IPS-18a (cell line): ENCODE measurements at regions not wholly inside any gene's neighbourhood (a gene's known extent, or its start where the extent isn't known, plus 50 kb on each side); places are given as distances from the start of the nearest gene placed in this dataset.
"Not testable (repeated sequence)": the region's sequence is repeated elsewhere in the genome, so short reads cannot be mapped to it uniquely, and the experiment has no call there.

ENCODE experiments used
- H3K27ac ChIP-seq: one replicate; pipeline ENCODE4 v1.5.1; 2013; ENCODE audit warnings: low read length
- H3K27me3 ChIP-seq: one replicate; pipeline ENCODE4 v1.6.1; 2013; ENCODE audit warnings: mild to moderate bottlenecking, low read length; ENCODE audit not compliant: control insufficient read depth, insufficient read depth
- H3K36me3 ChIP-seq: one replicate; pipeline ENCODE4 v1.6.1; 2013; ENCODE audit warnings: low read depth, low read length; ENCODE audit not compliant: control insufficient read depth
- H3K4me1 ChIP-seq: one replicate; pipeline ENCODE4 v1.6.1; 2013; ENCODE audit warnings: low read depth, low read length; ENCODE audit not compliant: control insufficient read depth
- H3K4me3 ChIP-seq: one replicate; pipeline ENCODE4 v1.5.1; 2013; ENCODE audit warnings: low read length
- H3K9ac ChIP-seq: one replicate; pipeline ENCODE4 v1.6.1; 2013; ENCODE audit warnings: mild to moderate bottlenecking, low read length, moderate library complexity
- H3K9me3 ChIP-seq: one replicate; pipeline ENCODE4 v1.6.1; 2013; ENCODE audit warnings: low read depth, low read length; ENCODE audit not compliant: control insufficient read depth

GRCh38 chr11:16520713-16521112 is 164.4 kb upstream of the SOX6 start:
- H3K9me3 ChIP-seq, H3K4me3 ChIP-seq, H3K36me3 ChIP-seq, H3K9ac ChIP-seq, H3K27ac ChIP-seq, H3K27me3 ChIP-seq, H3K4me1 ChIP-seq: not testable (repeated sequence)

GRCh38 chr11:16512899-16513241 is 156.5 kb upstream of the SOX6 start:
- no peak overlapping the region for H3K27ac ChIP-seq
- no peaks in the 10 kb centered on the region for H3K36me3 ChIP-seq
- H3K9ac ChIP-seq: no peak overlapping the region
- no peaks in the 10 kb centered on the region for H3K9me3 ChIP-seq
- no peaks in the 10 kb centered on the region for H3K4me1 ChIP-seq
- H3K27me3 ChIP-seq: no peaks in the 10 kb centered on the region
- H3K4me3 ChIP-seq: no peak overlapping the region

DNA sequence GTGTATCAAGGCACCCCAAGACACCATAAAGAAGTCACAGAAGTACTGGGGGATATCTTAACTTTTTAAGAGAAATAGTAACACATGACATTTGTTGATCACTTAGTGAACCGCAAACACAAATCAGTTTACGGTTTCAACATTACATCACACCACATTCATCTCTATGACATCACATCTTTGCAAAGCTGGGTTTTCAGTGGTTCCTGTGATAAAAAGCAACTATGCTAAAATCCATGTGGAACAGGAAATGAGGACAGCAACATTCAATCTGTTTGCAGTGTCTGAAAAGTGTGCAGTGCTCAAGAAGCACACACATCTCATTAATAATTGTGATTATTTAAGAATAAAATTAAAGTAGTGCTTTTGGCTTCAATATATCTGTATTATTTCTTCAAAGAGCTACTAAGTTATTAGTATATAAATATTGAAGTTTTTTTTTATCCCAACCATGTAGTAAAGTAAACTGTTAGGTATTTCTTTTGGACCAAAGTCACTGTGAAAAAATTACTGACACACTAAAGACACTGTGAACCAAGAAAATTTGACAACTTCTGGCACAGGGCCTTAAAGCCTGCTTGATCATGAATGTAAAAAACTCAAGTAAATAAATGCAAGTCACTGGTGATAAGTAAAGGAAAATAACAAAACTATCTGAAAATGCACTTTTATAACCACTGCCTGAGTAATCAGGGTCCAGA is 156.0 kb upstream of the SOX6 start:
- H3K4me3 ChIP-seq: no peak overlapping the region
- H3K36me3 ChIP-seq: no peaks in the 10 kb centered on the region
- no peaks in the 10 kb centered on the region for H3K4me1 ChIP-seq
- H3K9ac ChIP-seq: no peak overlapping the region
- H3K9me3 ChIP-seq: no peaks in the 10 kb centered on the region
- H3K27ac ChIP-seq: no peak overlapping the region
- H3K27me3 ChIP-seq: no peaks in the 10 kb centered on the region

- no peak overlapping the region for H3K27ac ChIP-seq
- no peaks in the 10 kb centered on the region for H3K36me3 ChIP-seq
These were observed 155.1 kb upstream of the SOX6 start for GRCh38 chr11:16511116-16512114.

DNA sequence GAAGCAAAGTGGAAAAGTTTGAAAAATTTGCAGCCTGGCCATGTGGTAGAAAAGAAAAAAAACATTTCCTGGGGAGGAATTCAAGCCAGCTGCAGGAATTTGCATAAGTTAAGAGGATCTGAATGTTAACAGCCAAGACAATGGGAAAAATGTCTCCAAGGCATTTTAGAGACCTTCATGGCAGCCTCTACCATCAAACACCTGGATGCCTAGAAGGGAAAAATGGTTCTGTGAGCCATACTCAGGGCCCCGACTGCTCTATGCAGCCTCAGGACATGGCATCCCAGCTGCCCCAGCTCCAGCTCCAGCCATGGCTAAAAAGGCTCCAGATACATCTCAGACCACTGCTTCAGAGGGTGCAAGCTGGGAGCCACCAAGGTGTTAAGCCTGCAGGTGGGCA is 149.1 kb upstream of the SOX6 start:
- H3K9ac ChIP-seq: no peak overlapping the region
- H3K4me3 ChIP-seq: no peak overlapping the region
- H3K36me3 ChIP-seq: no peaks in the 10 kb centered on the region
- no peaks in the 10 kb centered on the region for H3K9me3 ChIP-seq
- no peak overlapping the region for H3K27ac ChIP-seq
- H3K27me3 ChIP-seq: no peaks in the 10 kb centered on the region
- H3K4me1 ChIP-seq: no peaks in the 10 kb centered on the region

More at GRCh38 chr11:16511116-16512114, 155.1 kb upstream of the SOX6 start:
- Histone ChIP-seq H3K4me3 (no peak overlapping the region), H3K9ac (no peak overlapping the region), H3K9me3 (no peaks in the 10 kb centered on the region), H3K4me1 (no peaks in the 10 kb centered on the region), H3K27me3 (no peaks in the 10 kb centered on the region)

GRCh38 chr11:16503891-16504290 is 147.5 kb upstream of the SOX6 start:
- not testable (repeated sequence) for H3K9ac ChIP-seq, H3K9me3 ChIP-seq, H3K27me3 ChIP-seq, H3K27ac ChIP-seq, H3K4me3 ChIP-seq, H3K4me1 ChIP-seq, H3K36me3 ChIP-seq

GRCh38 chr11:16494918-16495691 is 138.8 kb upstream of the SOX6 start:
- Histone ChIP-seq H3K27ac (no peak overlapping the region), H3K9me3 (no peaks in the 10 kb centered on the region), H3K36me3 (no peaks in the 10 kb centered on the region), H3K4me1 (no peaks in the 10 kb centered on the region), H3K9ac (no peak overlapping the region), H3K27me3 (no peaks in the 10 kb centered on the region), H3K4me3 (no peak overlapping the region)

GRCh38 chr11:16484434-16484833 is 128.1 kb upstream of the SOX6 start:
- no peak overlapping the region for H3K4me3 ChIP-seq
- no peaks in the 10 kb centered on the region for H3K27me3 ChIP-seq
- H3K9me3 ChIP-seq: no peaks in the 10 kb centered on the region
- H3K4me1 ChIP-seq: no peaks in the 10 kb centered on the region
- no peaks in the 10 kb centered on the region for H3K36me3 ChIP-seq
- no peak overlapping the region for H3K27ac ChIP-seq
- H3K9ac ChIP-seq: no peak overlapping the region

DNA sequence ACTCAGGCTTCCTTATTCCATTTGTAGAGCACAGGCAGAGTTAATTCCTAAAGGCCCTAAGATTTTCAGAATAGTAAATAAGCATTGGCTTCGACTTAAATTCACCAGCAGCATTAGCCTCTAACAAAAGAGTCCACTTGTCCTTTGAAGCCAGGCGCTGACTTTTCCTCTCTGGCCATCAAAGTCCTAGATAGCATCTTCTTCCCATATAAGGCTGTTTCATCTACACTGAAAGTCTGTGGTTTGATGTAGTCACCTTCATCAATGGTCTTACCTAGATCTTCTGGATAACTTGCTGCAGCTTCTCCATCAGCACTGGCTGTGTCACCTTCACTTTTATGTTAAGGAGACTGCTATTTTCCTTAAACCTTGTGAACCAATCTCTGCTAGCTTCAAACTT is 118.3 kb upstream of the SOX6 start:
- H3K27me3 ChIP-seq: no peaks in the 10 kb centered on the region
- no peaks in the 10 kb centered on the region for H3K9me3 ChIP-seq
- H3K36me3 ChIP-seq: no peaks in the 10 kb centered on the region
- no peak overlapping the region for H3K4me3 ChIP-seq
- H3K4me1 ChIP-seq: peaks cover 8% of the 10 kb centered on the region
- H3K9ac ChIP-seq: no peak overlapping the region
- H3K27ac ChIP-seq: no peak overlapping the region

GRCh38 chr11:16469968-16470367 is 113.6 kb upstream of the SOX6 start:
- Histone ChIP-seq H3K36me3 (no peaks in the 10 kb centered on the region), H3K9me3 (no peaks in the 10 kb centered on the region), H3K27ac (no peak overlapping the region), H3K9ac (no peak overlapping the region), H3K4me3 (no peak overlapping the region), H3K27me3 (no peaks in the 10 kb centered on the region), H3K4me1 (peaks cover 15% of the 10 kb centered on the region)

GRCh38 chr11:16468735-16469453 is 112.5 kb upstream of the SOX6 start:
- H3K9me3 ChIP-seq: no peaks in the 10 kb centered on the region

More at GRCh38 chr11:16468735-16469453, 112.5 kb upstream of the SOX6 start:
- Histone ChIP-seq H3K9ac (no peak overlapping the region), H3K27me3 (no peaks in the 10 kb centered on the region), H3K4me3 (no peak overlapping the region), H3K27ac (no peak overlapping the region), H3K36me3 (no peaks in the 10 kb centered on the region), H3K4me1 (peaks cover 15% of the 10 kb centered on the region)
